ENCODE measurements at regions not wholly inside any gene's neighbourhood (a gene's known extent, or its start where the extent isn't known, plus 50 kb on each side); places are given as distances from the start of the nearest gene placed in this dataset.

DNA sequence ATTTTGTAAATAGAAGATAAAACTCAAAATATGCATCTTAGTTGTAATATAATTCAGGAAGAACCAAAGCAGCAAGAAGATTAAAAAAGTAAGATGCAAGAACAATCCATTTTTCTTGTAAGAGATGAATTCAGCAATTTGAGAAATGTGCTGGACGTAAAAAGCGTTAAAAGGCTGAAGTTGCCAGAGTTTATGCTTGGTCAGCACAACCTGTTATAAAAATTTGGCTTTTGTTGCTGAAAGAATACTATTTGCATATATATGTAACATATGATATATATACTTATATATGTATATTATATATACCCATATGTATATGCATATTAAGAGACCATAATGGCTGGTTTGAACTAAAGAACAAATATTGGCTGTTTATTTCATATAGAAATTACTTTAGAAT is 449.6 kb upstream of the FAM241A start:
- Histone ChIP-seq H3K79me2 (ENCODE audit: control insufficient read depth, insufficient read depth, low read length) (no peaks in the 10 kb centered on the region), H3K4me2 (ENCODE audit: control insufficient read depth, insufficient read depth) (no peak overlapping the region), H3K27me3 (replicated peaks in 1 of 2; ENCODE audit: control insufficient read depth in 2 of 2, insufficient read depth in 2 of 2, low read length in 1 of 2) (no peaks in the 10 kb centered on the region), H3K36me3 (ENCODE audit: control insufficient read depth in 2 of 2, insufficient read depth in 2 of 2, low read length in 1 of 2) (no peaks in the 10 kb centered on the region), H3K9ac (ENCODE audit: control insufficient read depth, insufficient read depth, low read length) (no peak overlapping the region), H3K4me1 (ENCODE audit: control insufficient read depth, insufficient read depth, low read length) (no peaks in the 10 kb centered on the region), H4K20me1 (ENCODE audit: control insufficient read depth, insufficient read depth) (no peaks in the 10 kb centered on the region), H3K9me3 (replicated peaks; ENCODE audit: control insufficient read depth, insufficient read depth, low read length) (no peaks in the 10 kb centered on the region), H3K4me3 (no peak overlapping the region), H3K27ac (ENCODE audit: control insufficient read depth, insufficient read depth) (no peak overlapping the region), H2AFZ (ENCODE audit: control insufficient read depth, low read depth, low read length) (no peak overlapping the region)
- POLR2A ChIA-PET: no interaction called here
- no peak for DNase-seq (ENCODE audit: low read depth, low spot score)
- BruUV-seq (replicated peaks): no TSS peak
- WGBS (ENCODE audit: insufficient coverage, insufficient replicate concordance, low lambda C conversion rate, missing lambda C conversion rate): 37% methylated on average over 2 of the region's 2 CpGs
- RAD21 ChIA-PET (ENCODE audit: unreplicated experiment): no interaction called here
- FAIRE-seq: no peak
- ATAC-seq: no peak
- intact Hi-C loops (cut with micrococcal nuclease; ENCODE audit: unreplicated experiment): no loop called here
- SMC1A ChIA-PET (ENCODE audit: uncharacterized antibody, unreplicated experiment): no interaction called here
- TF ChIP-seq CBX5 (IDR thresholded peaks at IDR 0.05; ENCODE audit: low read depth) (no peak), EP300 (IDR thresholded peaks at IDR 0.05; ENCODE audit: borderline replicate concordance in 1 of 2, control insufficient read depth in 1 of 2, low read depth in 2 of 2, low read length in 2 of 2) (no peak), ASH2L (IDR thresholded peaks at IDR 0.05; ENCODE audit: borderline replicate concordance, low read depth) (no peak), BRCA1 (IDR thresholded peaks at IDR 0.05; ENCODE audit: low read depth, low read length) (no peak), SIX5 (IDR thresholded peaks at IDR 0.05; ENCODE audit: low read depth, low read length, severe bottlenecking) (no peak), CBX3 (IDR thresholded peaks at IDR 0.05; ENCODE audit: borderline replicate concordance, low read depth) (no peak), EED (IDR thresholded peaks at IDR 0.05; ENCODE audit: low read depth) (no peak), JUNB (IDR thresholded peaks at IDR 0.05) (no peak), ZSCAN29 (IDR thresholded peaks at IDR 0.05) (no peak), FOS (IDR thresholded peaks at IDR 0.05; ENCODE audit: borderline replicate concordance, extremely low read depth, insufficient read length) (no peak), SIN3A (IDR thresholded peaks at IDR 0.05; ENCODE audit: low read depth, low read length) (no peak), ATF7 (IDR thresholded peaks at IDR 0.05; ENCODE audit: low read depth) (no peak)
- TF ChIP-seq, protein P1, sequence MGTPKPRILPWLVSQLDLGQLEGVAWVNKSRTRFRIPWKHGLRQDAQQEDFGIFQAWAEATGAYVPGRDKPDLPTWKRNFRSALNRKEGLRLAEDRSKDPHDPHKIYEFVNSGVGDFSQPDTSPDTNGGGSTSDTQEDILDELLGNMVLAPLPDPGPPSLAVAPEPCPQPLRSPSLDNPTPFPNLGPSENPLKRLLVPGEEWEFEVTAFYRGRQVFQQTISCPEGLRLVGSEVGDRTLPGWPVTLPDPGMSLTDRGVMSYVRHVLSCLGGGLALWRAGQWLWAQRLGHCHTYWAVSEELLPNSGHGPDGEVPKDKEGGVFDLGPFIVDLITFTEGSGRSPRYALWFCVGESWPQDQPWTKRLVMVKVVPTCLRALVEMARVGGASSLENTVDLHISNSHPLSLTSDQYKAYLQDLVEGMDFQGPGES (IDR thresholded peaks at IDR 0.05): no peak
- TF ChIP-seq, protein P2, sequence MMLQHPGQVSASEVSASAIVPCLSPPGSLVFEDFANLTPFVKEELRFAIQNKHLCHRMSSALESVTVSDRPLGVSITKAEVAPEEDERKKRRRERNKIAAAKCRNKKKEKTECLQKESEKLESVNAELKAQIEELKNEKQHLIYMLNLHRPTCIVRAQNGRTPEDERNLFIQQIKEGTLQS (IDR thresholded peaks at IDR 0.05; ENCODE audit: borderline replicate concordance, extremely low read depth, low read depth, low read length): no peak
- TF ChIP-seq, protein P3, sequence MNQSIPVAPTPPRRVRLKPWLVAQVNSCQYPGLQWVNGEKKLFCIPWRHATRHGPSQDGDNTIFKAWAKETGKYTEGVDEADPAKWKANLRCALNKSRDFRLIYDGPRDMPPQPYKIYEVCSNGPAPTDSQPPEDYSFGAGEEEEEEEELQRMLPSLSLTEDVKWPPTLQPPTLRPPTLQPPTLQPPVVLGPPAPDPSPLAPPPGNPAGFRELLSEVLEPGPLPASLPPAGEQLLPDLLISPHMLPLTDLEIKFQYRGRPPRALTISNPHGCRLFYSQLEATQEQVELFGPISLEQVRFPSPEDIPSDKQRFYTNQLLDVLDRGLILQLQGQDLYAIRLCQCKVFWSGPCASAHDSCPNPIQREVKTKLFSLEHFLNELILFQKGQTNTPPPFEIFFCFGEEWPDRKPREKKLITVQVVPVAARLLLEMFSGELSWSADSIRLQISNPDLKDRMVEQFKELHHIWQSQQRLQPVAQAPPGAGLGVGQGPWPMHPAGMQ (IDR thresholded peaks at IDR 0.05; ENCODE audit: borderline replicate concordance): no peak
- in situ Hi-C loops (cut with MboI): no loop called here
- CTCF ChIA-PET: no interaction called here
